ENCODE measurements at regions not wholly inside any gene's neighbourhood (a gene's known extent, or its start where the extent isn't known, plus 50 kb on each side); places are given as distances from the start of the nearest gene placed in this dataset.

DNA sequence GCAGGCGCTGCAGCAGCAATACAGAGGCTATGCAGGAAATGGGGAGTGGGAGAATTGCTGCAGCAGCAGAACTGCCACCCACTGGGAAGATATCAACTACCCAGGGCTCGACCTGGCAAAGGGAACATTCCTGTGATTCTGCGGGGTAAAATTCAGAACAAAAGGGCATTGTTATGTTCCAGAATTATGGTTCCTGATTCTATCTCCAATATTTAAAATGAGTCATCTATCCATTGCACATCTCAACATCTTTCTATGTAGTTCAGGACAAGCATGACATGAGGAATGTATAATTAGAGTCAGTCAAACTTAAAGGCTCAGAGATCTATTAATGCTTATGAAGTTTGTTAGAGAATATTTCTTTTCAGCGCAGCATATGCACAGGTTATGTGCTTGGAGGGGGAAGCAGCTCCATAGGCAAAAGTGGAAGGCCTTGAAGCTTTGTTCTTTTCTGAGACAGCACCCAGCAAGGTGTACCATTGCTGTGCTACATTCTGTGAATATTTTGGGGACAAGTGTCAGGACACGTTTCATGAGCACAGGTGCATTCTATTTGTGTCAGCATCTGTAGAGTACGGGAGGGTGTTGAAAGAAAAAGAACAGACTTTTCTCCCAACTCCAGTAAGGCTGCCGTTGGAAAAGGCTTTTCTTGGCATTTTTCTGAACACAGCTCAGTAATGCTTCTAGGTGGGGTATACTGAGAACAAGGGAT, 395.6 kb upstream of the MPDZ start:
- H3K79me2 ChIP-seq (ENCODE audit: control insufficient read depth, insufficient read depth, low read length) = no peaks in the 10 kb centered on the region
- TF ChIP-seq EZH2 (IDR thresholded peaks at IDR 0.05; ENCODE audit: low read length, missing control alignments) = no peak
- TF ChIP-seq, protein P1, sequence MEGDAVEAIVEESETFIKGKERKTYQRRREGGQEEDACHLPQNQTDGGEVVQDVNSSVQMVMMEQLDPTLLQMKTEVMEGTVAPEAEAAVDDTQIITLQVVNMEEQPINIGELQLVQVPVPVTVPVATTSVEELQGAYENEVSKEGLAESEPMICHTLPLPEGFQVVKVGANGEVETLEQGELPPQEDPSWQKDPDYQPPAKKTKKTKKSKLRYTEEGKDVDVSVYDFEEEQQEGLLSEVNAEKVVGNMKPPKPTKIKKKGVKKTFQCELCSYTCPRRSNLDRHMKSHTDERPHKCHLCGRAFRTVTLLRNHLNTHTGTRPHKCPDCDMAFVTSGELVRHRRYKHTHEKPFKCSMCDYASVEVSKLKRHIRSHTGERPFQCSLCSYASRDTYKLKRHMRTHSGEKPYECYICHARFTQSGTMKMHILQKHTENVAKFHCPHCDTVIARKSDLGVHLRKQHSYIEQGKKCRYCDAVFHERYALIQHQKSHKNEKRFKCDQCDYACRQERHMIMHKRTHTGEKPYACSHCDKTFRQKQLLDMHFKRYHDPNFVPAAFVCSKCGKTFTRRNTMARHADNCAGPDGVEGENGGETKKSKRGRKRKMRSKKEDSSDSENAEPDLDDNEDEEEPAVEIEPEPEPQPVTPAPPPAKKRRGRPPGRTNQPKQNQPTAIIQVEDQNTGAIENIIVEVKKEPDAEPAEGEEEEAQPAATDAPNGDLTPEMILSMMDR (conservative IDR thresholded peaks at IDR 0.05 in 1 of 2, IDR thresholded peaks at IDR 0.05 in 1 of 2; ENCODE audit: low read depth in 1 of 2, low read length in 2 of 2) = no peak
- H3K4me3 ChIP-seq (replicated peaks in 1 of 4; ENCODE audit: control extremely low read depth in 1 of 4, insufficient read depth in 1 of 4, low read depth in 3 of 4, low read length in 4 of 4) = no peak overlapping the region
- H3K27ac ChIP-seq (ENCODE audit: insufficient read depth, low read length) = no peak overlapping the region
- no peak overlapping the region for H3K9ac ChIP-seq (ENCODE audit: insufficient read depth, low read length)
- H3K36me3 ChIP-seq (ENCODE audit: control insufficient read depth, insufficient read depth, low read length) = no peaks in the 10 kb centered on the region
- no peak for DNase-seq (ENCODE audit: low read depth in 2 of 2)
- no peak overlapping the region for H3K4me2 ChIP-seq (ENCODE audit: extremely low read depth, insufficient read depth, low read length)
- H4K20me1 ChIP-seq (ENCODE audit: control insufficient read depth, extremely low read depth, insufficient read depth, low read length) = no peaks in the 10 kb centered on the region
- H3K27me3 ChIP-seq (ENCODE audit: control insufficient read depth, insufficient read depth, low read length) = no peaks in the 10 kb centered on the region
- H2AFZ ChIP-seq (ENCODE audit: low read length) = no peak overlapping the region
- H3K9me3 ChIP-seq (ENCODE audit: control insufficient read depth, insufficient read depth, low read depth, low read length) = no peaks in the 10 kb centered on the region
- no peaks in the 10 kb centered on the region for H3K4me1 ChIP-seq (ENCODE audit: control insufficient read depth, extremely low read depth, insufficient read depth, low read length)

DNA sequence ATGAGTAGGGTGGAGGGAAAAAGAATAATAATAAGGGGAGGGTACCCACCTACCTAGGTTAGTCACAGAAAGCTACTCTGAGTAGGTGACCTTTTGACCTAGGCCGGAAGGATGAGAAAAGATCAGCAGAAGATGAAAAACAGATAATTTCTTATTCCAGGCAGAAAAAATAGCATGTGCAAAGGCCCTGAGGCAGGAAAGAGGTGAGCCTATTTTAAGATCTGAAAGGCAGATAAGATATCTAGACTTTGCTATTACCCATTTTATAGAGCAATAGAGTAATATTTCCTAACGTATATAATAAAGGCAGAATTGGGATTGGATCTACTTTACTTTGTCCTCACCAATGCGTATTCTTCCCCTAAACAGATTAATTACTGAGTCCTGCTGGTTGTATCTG, 393.9 kb upstream of the MPDZ start:
- no peak overlapping the region for H2AFZ ChIP-seq (ENCODE audit: low read length)
- no peaks in the 10 kb centered on the region for H3K36me3 ChIP-seq (ENCODE audit: control insufficient read depth, insufficient read depth, low read length)
- no peak for DNase-seq (ENCODE audit: low read depth in 2 of 2)
- TF ChIP-seq EZH2 (IDR thresholded peaks at IDR 0.05; ENCODE audit: low read length, missing control alignments) = no peak
- TF ChIP-seq, protein P1 (conservative IDR thresholded peaks at IDR 0.05 in 1 of 2, IDR thresholded peaks at IDR 0.05 in 1 of 2; ENCODE audit: low read depth in 1 of 2, low read length in 2 of 2) = no peak
- H3K27ac ChIP-seq (ENCODE audit: insufficient read depth, low read length) = no peak overlapping the region
- H3K4me2 ChIP-seq (ENCODE audit: extremely low read depth, insufficient read depth, low read length) = no peak overlapping the region
- no peaks in the 10 kb centered on the region for H3K9me3 ChIP-seq (ENCODE audit: control insufficient read depth, insufficient read depth, low read depth, low read length)
- H3K9ac ChIP-seq (ENCODE audit: insufficient read depth, low read length) = no peak overlapping the region
- no peaks in the 10 kb centered on the region for H3K4me1 ChIP-seq (ENCODE audit: control insufficient read depth, extremely low read depth, insufficient read depth, low read length)
- H4K20me1 ChIP-seq (ENCODE audit: control insufficient read depth, extremely low read depth, insufficient read depth, low read length) = no peaks in the 10 kb centered on the region
- H3K79me2 ChIP-seq (ENCODE audit: control insufficient read depth, insufficient read depth, low read length) = no peaks in the 10 kb centered on the region
- no peaks in the 10 kb centered on the region for H3K27me3 ChIP-seq (ENCODE audit: control insufficient read depth, insufficient read depth, low read length)
- H3K4me3 ChIP-seq (replicated peaks in 1 of 4; ENCODE audit: control extremely low read depth in 1 of 4, insufficient read depth in 1 of 4, low read depth in 3 of 4, low read length in 4 of 4) = no peak overlapping the region

DNA sequence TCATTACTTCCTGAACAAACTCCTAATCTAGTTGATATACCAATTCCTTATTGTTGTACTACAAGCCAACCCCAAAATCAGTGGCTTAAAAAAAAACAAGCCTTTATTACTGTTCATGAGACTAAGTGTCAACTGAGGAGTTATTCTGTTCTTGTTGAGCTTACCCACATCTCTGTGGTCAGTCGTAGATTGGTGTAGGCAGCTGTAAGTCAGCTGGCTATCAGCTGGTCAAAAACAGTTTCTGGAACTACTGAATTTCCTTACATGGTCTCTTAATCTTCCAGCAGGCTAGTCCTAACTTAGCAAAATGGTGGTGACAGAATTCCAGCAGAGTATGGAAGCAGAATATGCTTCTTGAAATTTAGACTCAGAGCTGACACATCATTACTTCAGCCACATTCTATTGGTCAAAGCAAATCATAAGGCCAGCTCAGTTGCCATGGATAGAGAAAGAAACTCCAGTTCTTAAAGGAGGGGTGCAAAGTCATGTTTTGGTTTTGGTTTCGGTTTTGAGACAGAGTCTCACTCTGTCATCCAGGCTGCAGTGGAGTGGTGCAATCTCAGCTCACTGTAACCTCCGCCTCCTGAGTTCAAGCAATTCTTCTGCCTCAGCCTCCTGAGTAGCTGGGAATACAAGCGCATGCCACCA, 386.1 kb upstream of the MPDZ start:
- Histone ChIP-seq H3K36me3 (ENCODE audit: control insufficient read depth, insufficient read depth, low read length) (no peaks in the 10 kb centered on the region), H4K20me1 (ENCODE audit: control insufficient read depth, extremely low read depth, insufficient read depth, low read length) (no peaks in the 10 kb centered on the region), H3K27me3 (ENCODE audit: control insufficient read depth, insufficient read depth, low read length) (no peaks in the 10 kb centered on the region), H3K4me3 (replicated peaks in 1 of 4; ENCODE audit: control extremely low read depth in 1 of 4, insufficient read depth in 1 of 4, low read depth in 3 of 4, low read length in 4 of 4) (peak overlapping the region in 2 of 4 experiments; percentile 20 to 46), H3K27ac (ENCODE audit: insufficient read depth, low read length) (no peak overlapping the region), H3K4me1 (ENCODE audit: control insufficient read depth, extremely low read depth, insufficient read depth, low read length) (no peaks in the 10 kb centered on the region), H3K9me3 (ENCODE audit: control insufficient read depth, insufficient read depth, low read depth, low read length) (no peaks in the 10 kb centered on the region), H3K4me2 (ENCODE audit: extremely low read depth, insufficient read depth, low read length) (peak overlapping the region; percentile 37), H2AFZ (ENCODE audit: low read length) (peak overlapping the region; percentile 72), H3K9ac (ENCODE audit: insufficient read depth, low read length) (no peak overlapping the region), H3K79me2 (ENCODE audit: control insufficient read depth, insufficient read depth, low read length) (no peaks in the 10 kb centered on the region)
- TF ChIP-seq, protein P1 (conservative IDR thresholded peaks at IDR 0.05 in 1 of 2, IDR thresholded peaks at IDR 0.05 in 1 of 2; ENCODE audit: low read depth in 1 of 2, low read length in 2 of 2) = no peak
- no peak for TF ChIP-seq EZH2 (IDR thresholded peaks at IDR 0.05; ENCODE audit: low read length, missing control alignments)
- DNase-seq (ENCODE audit: low read depth in 2 of 2) = peak; percentile 16 to 75
